WTC11 (cell line): ENCODE measurements at regions not wholly inside any gene's neighbourhood (a gene's known extent, or its start where the extent isn't known, plus 50 kb on each side); places are given as distances from the start of the nearest gene placed in this dataset.

ENCODE experiments used
- ATF2 ChIP-seq: sonication (generic); formaldehyde crosslinking; IDR thresholded peaks from 2 replicates; pipeline ENCODE4 v1.8.1; 2022; ENCODE audit warnings: low read depth, missing genetic modification reagents, borderline replicate concordance
- CBFB ChIP-seq: sonication (generic); formaldehyde crosslinking; IDR thresholded peaks from 2 replicates; pipeline ENCODE4 v1.8.1; 2022; ENCODE audit warnings: mild to moderate bottlenecking, low read depth, missing genetic modification reagents
- CREM ChIP-seq: sonication (generic); formaldehyde crosslinking; IDR thresholded peaks from 2 replicates; pipeline ENCODE4 v1.8.1; 2022; ENCODE audit warnings: mild to moderate bottlenecking, missing genetic modification reagents, moderate library complexity
- CTCF ChIP-seq: fragments of 200-600 bp; IDR thresholded peaks from 2 replicates; pipeline ENCODE4 v1.8.0; 2022; ENCODE audit warnings: antibody characterized with exemption
- FOXJ3 ChIP-seq: sonication (generic); formaldehyde crosslinking; IDR thresholded peaks from 2 replicates; pipeline ENCODE4 v1.9.0; 2021; ENCODE audit warnings: missing genetic modification reagents, mild to moderate bottlenecking, borderline replicate concordance
- FOXK1 ChIP-seq: sonication (generic); formaldehyde crosslinking; IDR thresholded peaks from 2 replicates; pipeline ENCODE4 v1.8.0; 2022; ENCODE audit warnings: mild to moderate bottlenecking, moderate library complexity, missing genetic modification reagents
- JUN ChIP-seq: sonication (generic); formaldehyde crosslinking; IDR thresholded peaks from 2 replicates; pipeline ENCODE4 v1.8.0; 2023; ENCODE audit warnings: mild to moderate bottlenecking, missing genetic modification reagents
- KAT7 ChIP-seq: sonication (generic); formaldehyde crosslinking; IDR thresholded peaks from 2 replicates; pipeline ENCODE4 v1.8.1; 2023; ENCODE audit warnings: missing genetic modification reagents, mild to moderate bottlenecking, borderline replicate concordance
- PREB ChIP-seq: sonication (generic); formaldehyde crosslinking; IDR thresholded peaks from 2 replicates; pipeline ENCODE4 v1.8.1; 2022; ENCODE audit warnings: mild to moderate bottlenecking, missing genetic modification reagents, moderate library complexity, borderline replicate concordance
- TP53 ChIP-seq: sonication (generic); formaldehyde crosslinking; IDR thresholded peaks from 2 replicates; pipeline ENCODE4 v1.8.1; 2023; ENCODE audit warnings: mild to moderate bottlenecking, missing genetic modification reagents
- USF2 ChIP-seq: sonication (generic); formaldehyde crosslinking; IDR thresholded peaks from 2 replicates; pipeline ENCODE4 v1.8.1; 2023; ENCODE audit warnings: mild to moderate bottlenecking, missing genetic modification reagents, moderate library complexity
- ZNF416 ChIP-seq: fragments of 250-450 bp; sonication (Bioruptor Pico); IDR thresholded peaks from 2 replicates; pipeline ENCODE4 v1.9.0; 2021; ENCODE audit warnings: mild to moderate bottlenecking, inconsistent platforms
- TF ChIP-seq, protein P1 (sequence below): sonication (generic); formaldehyde crosslinking; conservative IDR thresholded peaks from 2 replicates; pipeline ENCODE4 v1.8.1; 2022; ENCODE audit warnings: mild to moderate bottlenecking, missing genetic modification reagents
- TF ChIP-seq, protein P2 (sequence below): sonication (generic); formaldehyde crosslinking; IDR thresholded peaks from 2 replicates; pipeline ENCODE4 v1.8.0; 2022; ENCODE audit warnings: mild to moderate bottlenecking, missing genetic modification reagents

- no peak for TF ChIP-seq ZNF416 (CRISPR knock-in tag)
- TF ChIP-seq USF2 (CRISPR knock-in tag), result no peak
- TF ChIP-seq FOXK1, result no peak
- no peak for TF ChIP-seq CTCF
- TF ChIP-seq JUN (CRISPR knock-in tag), result no peak
- TF ChIP-seq TP53 (CRISPR knock-in tag), result no peak
- TF ChIP-seq, protein P1, sequence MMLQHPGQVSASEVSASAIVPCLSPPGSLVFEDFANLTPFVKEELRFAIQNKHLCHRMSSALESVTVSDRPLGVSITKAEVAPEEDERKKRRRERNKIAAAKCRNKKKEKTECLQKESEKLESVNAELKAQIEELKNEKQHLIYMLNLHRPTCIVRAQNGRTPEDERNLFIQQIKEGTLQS (CRISPR knock-in tag), result no peak
- TF ChIP-seq ATF2 (CRISPR knock-in tag), result no peak
- no peak for TF ChIP-seq KAT7 (CRISPR knock-in tag)
- no peak for TF ChIP-seq CBFB (CRISPR knock-in tag)
- TF ChIP-seq FOXJ3 (CRISPR knock-in tag), result no peak
- TF ChIP-seq PREB (CRISPR knock-in tag), result no peak
- TF ChIP-seq, protein P2, sequence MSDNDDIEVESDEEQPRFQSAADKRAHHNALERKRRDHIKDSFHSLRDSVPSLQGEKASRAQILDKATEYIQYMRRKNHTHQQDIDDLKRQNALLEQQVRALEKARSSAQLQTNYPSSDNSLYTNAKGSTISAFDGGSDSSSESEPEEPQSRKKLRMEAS (CRISPR knock-in tag), result no peak
- TF ChIP-seq CREM (CRISPR knock-in tag), result no peak
These were observed 271.0 kb upstream of the HSF2 start for GRCh38 chr6:122128445-122128844.
